DMS153 treated with DMSO at 0.1 percent for 48 hours (cell line): ENCODE measurements at regions not wholly inside any gene's neighbourhood (a gene's known extent, or its start where the extent isn't known, plus 50 kb on each side); places are given as distances from the start of the nearest gene placed in this dataset.

ENCODE experiments used
- DNase-seq: peaks from one replicate; lab custom pipeline; 2025; ENCODE audit not compliant: unreplicated experiment; lab: John Stamatoyannopoulos, UW

DNA sequence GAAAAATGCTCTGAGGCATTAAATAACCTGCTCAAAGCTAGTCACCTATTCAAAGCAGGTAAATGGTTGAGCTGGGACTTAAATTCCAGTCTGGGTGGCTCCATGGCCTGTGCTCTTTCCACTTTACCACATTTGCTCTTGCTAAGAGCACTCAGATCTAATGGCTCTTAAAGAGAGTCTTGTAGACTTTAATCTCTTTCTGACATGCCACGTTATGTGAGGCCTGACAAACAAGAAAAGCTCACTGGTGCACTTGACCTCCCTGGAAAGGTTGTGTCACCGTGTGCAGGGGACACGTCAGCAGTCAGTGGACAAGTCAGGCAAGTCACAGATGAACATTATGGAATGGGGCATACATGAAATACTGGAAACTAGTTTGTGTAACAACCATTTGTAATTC lies 129.9 kb upstream of the RPS23 start:
- no peak for DNase-seq

- DNase-seq, result no peak
Measured at GRCh38 chr5:82406205-82406773, 128.1 kb upstream of the RPS23 start.

- DNase-seq, result no peak
Measured at GRCh38 chr5:82405618-82406204, 127.6 kb upstream of the RPS23 start.

DNA sequence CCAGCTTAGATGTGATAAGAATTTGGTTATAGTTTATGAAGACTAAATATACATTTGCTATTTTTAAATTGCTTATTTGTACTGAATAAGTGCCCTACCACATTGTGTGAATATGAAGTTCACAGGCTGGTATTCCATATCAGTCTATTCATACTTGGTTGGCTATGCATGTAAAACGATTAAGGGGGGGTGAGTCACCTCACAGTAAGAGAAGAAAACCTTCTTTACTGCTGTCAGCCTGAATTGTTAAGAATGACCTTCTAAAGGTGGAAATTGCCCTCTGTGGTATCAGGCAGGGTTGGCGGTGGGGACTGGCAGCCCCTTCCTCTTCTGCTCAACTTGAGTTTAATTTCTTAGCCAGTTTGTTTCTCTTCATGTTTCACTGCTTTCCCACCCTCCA lies 127.0 kb upstream of the RPS23 start:
- no peak for DNase-seq

- no peak for DNase-seq
Measured at GRCh38 chr5:82404382-82404945, 126.3 kb upstream of the RPS23 start.

DNA sequence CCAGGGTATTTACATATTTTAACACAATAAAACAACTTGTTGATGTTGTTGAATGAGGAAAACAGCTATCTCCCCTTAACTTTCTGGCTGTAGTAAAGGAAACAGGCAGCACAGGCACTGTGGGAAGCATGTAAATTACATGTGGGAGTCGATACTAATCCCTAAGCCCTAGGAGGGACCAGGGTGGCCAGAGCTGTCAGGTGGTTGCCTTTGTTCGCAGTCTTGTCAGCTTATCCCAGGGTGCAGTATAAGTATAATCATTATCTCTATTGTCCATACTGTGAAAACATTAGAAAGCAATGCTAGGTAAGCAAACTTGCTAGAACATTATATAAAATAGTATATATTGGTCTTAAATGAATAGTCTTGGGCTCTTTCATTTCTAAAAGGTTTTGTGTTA lies 125.6 kb upstream of the RPS23 start:
- DNase-seq, result no peak

- DNase-seq, result no peak
Measured at GRCh38 chr5:82403026-82403425, 124.9 kb upstream of the RPS23 start.

GRCh38 chr5:82399111-82399510 lies 121.0 kb upstream of the RPS23 start:
- DNase-seq, result no peak

- DNase-seq, result no peak
Measured at GRCh38 chr5:82397741-82398320, 119.7 kb upstream of the RPS23 start.

DNA sequence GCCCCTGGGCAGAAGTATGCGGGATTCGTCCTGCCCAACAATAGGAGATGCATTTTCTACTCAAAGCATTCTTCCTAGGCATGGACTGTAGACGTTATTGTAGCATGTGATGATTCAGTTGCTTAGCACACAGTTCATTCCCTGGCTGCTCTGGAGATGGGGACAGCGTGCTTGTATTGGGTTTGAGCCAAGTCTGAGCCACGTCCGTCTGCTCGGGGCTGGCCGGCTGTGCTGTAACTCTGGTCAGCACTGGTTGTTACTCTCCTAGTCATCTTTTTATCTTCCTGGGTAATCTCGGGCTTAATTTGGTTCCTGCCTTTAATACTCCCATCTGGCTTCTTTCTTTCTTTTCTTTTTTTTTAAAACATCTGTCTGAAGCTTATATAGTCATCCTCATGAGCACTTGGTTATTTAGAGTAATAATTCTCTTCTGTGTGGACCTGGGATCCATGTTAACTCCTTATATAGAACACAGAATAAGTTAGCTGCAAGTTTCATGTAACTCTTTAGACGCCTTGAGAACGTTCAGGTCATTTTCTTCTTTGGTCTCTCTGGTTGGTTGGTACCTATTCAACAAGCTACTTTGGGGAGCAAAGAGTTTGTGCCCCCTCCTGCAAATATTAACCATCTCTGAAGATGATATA lies 118.8 kb upstream of the RPS23 start:
- DNase-seq, result no peak

- DNase-seq, result no peak
Measured at GRCh38 chr5:82396396-82396795, 118.2 kb upstream of the RPS23 start.

DNA sequence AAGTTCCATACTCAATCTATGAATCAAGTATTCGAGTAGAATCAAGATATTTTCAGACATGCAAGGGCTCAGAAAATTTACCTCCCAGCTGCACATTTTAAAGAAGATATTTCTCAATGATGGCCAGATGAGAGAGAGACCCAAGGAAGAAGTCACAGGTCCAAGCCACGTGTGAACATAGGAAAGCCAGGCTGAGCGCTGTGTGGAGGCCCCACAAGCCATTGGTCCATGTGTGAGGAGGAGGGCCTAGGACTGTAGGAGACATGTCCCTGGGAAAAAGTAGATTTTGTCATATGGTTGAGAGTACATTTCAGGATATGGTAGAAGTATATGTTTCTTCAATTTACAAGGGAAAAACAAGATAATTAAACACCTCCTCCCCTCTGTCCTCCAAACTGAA lies 115.8 kb upstream of the RPS23 start:
- DNase-seq, result no peak

DNA sequence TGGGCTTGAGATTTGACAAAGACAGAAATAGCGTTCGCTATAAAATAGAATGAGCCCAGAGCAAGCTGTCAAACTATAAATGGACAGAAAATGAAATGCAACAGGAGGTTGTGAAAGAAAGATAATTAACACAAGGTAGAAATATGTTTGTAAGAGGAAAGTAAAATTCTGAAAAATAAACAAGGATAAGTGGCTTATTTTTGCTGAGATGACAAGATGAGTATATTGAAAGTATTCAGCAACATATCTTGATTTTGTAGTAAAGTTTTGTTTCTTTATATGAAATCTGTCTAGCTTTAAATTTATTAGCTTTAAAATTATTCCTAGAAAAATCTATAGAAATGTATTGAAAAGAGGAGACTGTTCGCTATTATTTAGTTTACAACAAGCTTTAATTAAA lies 111.9 kb upstream of the RPS23 start:
- no peak for DNase-seq

GRCh38 chr5:82389347-82389746 lies 111.2 kb upstream of the RPS23 start:
- no peak for DNase-seq

DNA sequence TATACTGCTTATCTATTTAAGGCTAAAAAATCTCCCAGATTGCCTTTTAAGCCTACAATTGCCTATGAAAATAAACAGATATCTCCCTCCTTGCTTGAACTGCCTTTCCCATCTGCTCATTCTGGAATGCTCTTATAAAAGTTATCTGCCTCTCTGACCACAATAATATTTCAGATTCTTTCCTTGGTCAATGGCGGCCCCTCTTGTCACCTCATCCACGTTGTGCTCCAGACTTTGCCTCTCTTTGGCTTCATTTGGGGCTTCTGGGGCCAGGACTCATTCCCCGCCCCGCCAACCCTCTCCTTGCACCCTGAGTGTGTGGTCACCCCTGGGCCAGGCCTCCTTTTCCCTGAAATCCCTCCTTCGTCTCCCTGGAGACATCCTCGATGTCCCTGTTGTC lies 110.0 kb upstream of the RPS23 start:
- no peak for DNase-seq

DNA sequence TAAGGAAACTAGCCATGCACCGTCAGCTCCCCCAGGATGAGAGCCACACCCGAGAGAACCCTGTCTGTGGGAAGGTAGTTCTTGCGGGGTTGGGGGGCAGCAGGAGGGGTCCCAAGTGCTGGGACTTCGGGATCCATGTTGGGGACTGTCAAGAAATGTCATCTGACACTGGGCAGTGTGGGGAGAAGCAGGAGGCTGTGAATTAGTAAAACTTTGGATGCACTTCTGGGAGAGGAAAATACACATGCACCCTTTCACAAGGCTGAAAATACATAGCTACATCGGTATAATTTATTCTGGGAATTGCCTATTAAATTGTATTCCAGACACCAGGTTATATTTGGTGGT lies 109.6 kb upstream of the RPS23 start:
- DNase-seq, result no peak

- peak; percentile 48 for DNase-seq
Measured at GRCh38 chr5:82387001-82387818, 109.1 kb upstream of the RPS23 start.

DNA sequence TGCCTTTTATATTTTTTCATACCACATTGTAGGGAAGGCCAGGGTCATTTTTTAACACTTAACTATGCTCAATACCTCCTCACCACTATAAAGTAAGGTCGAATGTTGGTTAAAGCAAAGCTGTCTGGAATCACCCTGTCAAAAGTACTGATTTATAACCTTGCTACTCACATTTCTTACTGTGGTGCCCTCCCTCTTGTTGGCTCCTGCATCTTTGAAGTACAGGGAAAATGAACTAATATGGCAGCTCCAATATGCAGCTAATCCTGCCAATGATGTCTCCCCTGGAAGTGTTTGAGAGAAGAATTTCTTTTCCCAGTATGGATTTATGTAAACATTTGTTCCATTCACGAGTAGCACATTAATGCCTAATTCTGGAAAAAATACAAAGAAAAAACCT lies 108.4 kb upstream of the RPS23 start:
- DNase-seq, result no peak

- DNase-seq, result no peak
Measured at GRCh38 chr5:82384034-82384750, 106.0 kb upstream of the RPS23 start.

GRCh38 chr5:82381591-82381990 lies 103.4 kb upstream of the RPS23 start:
- DNase-seq, result no peak

DNA sequence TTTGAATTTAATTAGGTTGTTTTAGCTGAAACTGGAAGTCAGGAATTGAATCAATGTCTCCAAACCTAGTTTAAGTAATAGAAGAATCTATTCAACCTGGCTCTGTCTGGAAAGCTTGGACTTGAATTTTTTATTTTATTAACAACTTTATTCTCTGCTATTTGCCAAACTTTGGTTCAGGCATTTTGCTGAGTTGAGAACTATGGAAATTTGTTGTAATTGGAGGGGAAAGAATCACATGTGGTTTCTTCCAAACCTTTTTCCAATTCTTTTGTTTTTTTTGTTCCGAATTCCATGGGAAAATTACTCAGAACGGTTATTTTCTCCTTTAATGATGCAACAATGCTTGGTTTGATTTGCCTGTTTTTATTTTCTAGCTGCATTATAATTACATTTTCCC lies 98.2 kb upstream of the RPS23 start:
- DNase-seq, result no peak
